PC-9 (cell line): ENCODE measurements at regions not wholly inside any gene's neighbourhood (a gene's known extent, or its start where the extent isn't known, plus 50 kb on each side); places are given as distances from the start of the nearest gene placed in this dataset.

ENCODE experiments used
- CTCF ChIP-seq: fragments of 200-600 bp; sonication (generic); conservative IDR thresholded peaks from 2 replicates; pipeline ENCODE4 v1.6.1; 2017; ENCODE audit warnings: mixed run types, antibody characterized with exemption, mild to moderate bottlenecking, moderate library complexity
- EZH2 ChIP-seq: fragments of 200-600 bp; sonication (generic); IDR thresholded peaks from 2 replicates; pipeline ENCODE4 v1.8.0; 2017; ENCODE audit warnings: antibody characterized with exemption, low read depth

DNA sequence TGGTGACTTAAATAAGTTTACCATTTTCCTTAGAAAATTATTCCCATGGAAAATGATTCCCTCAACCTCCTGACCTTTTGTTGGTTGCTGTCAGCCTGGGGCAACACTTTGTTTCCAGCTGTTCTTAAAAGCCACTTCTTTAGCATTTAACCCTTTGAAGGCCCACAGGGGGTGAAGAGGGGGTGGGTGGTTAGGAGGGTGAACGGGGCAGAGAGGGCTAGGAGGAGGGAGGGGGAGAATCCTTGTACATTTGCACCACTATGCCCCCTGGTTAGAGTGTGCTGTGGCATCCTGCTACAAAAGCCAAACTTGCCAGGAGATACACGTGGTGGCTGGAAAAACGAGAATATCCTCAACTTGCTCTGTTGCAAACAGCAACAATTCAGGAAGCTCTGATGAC is 273.2 kb upstream of the RGMA start:
- TF ChIP-seq CTCF, result no peak
- TF ChIP-seq EZH2, result no peak
